ENCODE measurements at regions not wholly inside any gene's neighbourhood (a gene's known extent, or its start where the extent isn't known, plus 50 kb on each side); places are given as distances from the start of the nearest gene placed in this dataset.

- no peak for DNase-seq (ENCODE audit: extremely low spot score, insufficient read length, low read depth)
- FAIRE-seq: no peak
These were observed 51.9 kb upstream of the USP47 start for GRCh38 chr11:11789735-11790369.

- no peak for FAIRE-seq
- DNase-seq (ENCODE audit: extremely low spot score, insufficient read length, low read depth): no peak
These were observed 53.6 kb upstream of the USP47 start for GRCh38 chr11:11788063-11788710.

GRCh38 chr11:11787305-11788062 lies 54.3 kb upstream of the USP47 start:
- peak; percentile 84 for FAIRE-seq
- DNase-seq (ENCODE audit: extremely low spot score, insufficient read length, low read depth): peak; percentile 14

DNA sequence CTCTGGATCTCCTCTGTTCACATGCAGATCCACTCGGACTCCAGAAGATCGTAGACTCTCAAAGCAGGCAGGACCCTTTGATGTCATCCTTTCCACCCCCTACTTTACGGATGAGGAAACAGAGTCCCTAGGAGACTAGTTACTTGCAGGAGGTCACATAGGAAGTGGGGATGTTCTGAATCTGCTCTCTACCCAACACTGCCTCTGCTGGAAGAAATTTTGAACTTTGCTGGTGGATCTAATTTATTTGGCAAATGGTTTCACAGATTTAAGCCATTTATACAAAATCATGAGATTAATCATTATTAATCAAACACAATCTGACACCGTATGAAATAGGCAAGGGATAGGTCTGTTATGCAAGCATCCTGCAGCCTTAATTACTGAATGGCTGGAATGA lies 55.0 kb upstream of the USP47 start:
- no peak for FAIRE-seq
- DNase-seq (ENCODE audit: extremely low spot score, insufficient read length, low read depth): no peak

GRCh38 chr11:11786234-11786633 lies 55.5 kb upstream of the USP47 start:
- DNase-seq (ENCODE audit: extremely low spot score, insufficient read length, low read depth) (no peak), FAIRE-seq (no peak)

- no peak for FAIRE-seq
- DNase-seq (ENCODE audit: extremely low spot score, insufficient read length, low read depth): no peak
These were observed 59.2 kb upstream of the USP47 start for GRCh38 chr11:11782532-11783110.

DNA sequence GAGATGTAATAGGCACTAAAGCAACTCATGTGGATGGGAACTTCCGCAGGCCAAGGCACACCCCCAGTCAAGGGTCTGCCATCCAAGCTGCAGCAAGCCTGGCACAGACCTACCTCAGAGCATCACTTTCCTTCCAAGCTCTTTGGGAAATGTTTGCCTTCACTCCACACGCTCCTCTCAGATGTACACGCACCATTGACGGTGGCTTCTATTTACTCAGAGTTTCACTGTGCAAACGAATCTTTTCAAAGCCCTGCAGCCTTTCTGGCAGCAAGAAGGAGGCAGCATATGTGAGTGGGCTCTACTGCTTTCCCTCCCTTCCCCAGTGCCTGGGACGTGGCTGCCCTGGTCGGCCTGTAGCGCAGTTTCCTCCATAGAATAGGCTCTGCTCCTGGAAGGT lies 60.9 kb upstream of the USP47 start:
- DNase-seq (ENCODE audit: extremely low spot score, insufficient read length, low read depth) (no peak), FAIRE-seq (no peak)

DNA sequence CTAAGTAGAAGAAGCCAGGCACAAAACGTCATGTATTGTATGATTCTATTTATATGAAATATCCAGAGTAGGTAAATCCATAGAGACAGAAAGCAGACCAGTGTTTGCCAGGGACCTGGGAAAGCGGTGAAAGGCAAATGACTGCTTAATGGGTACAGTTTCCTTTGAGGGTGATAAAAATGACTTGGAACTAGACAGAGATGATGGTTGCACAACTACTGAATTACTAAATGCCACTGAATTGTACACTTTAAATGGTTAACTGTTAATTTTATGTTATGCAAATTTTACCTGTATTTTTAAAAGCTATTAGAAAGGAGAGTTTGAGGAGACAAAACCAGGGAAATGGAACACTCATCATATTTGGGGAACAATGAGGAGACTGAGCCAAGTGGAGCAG lies 61.8 kb upstream of the USP47 start:
- no peak for DNase-seq (ENCODE audit: extremely low spot score, insufficient read length, low read depth)
- no peak for FAIRE-seq

GRCh38 chr11:11777897-11778296 lies 63.9 kb upstream of the USP47 start:
- FAIRE-seq: no peak
- no peak for DNase-seq (ENCODE audit: extremely low spot score, insufficient read length, low read depth)

GRCh38 chr11:11776714-11777113 lies 65.1 kb upstream of the USP47 start:
- FAIRE-seq (no peak), DNase-seq (ENCODE audit: extremely low spot score, insufficient read length, low read depth) (no peak)

- no peak for FAIRE-seq
These were observed 66.8 kb upstream of the USP47 start for GRCh38 chr11:11774928-11775327.

GRCh38 chr11:11772865-11773515 lies 68.8 kb upstream of the USP47 start:
- no peak for DNase-seq (ENCODE audit: extremely low spot score, insufficient read length, low read depth)
- no peak for FAIRE-seq

More at GRCh38 chr11:11774928-11775327, 66.8 kb upstream of the USP47 start:
- no peak for DNase-seq (ENCODE audit: extremely low spot score, insufficient read length, low read depth)

- no peak for FAIRE-seq
- no peak for DNase-seq (ENCODE audit: extremely low spot score, insufficient read length, low read depth)
These were observed 70.8 kb upstream of the USP47 start for GRCh38 chr11:11770921-11771486.

DNA sequence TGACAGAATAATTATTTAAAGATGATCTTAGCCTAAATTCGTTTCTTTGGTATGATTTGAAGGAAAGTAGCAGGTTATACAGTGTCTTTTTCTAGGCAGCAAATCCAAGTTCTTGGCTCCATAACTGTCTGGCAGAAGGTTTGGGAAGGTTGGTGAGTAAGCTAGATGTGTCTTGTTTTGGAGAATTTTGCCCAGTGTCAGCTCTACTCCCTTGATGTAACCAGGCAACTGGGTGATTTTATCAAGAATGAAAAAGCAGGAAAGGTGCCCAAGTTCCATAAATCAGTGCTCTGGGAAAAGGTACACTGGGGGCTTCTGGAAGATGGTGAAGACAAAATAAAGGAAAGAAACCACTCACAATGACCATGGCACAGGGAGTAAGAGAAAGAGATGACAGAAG lies 71.5 kb upstream of the USP47 start:
- DNase-seq (ENCODE audit: extremely low spot score, insufficient read length, low read depth) (no peak), FAIRE-seq (no peak)

GRCh38 chr11:11769782-11770181 lies 72.0 kb upstream of the USP47 start:
- no peak for DNase-seq (ENCODE audit: extremely low spot score, insufficient read length, low read depth)
- no peak for FAIRE-seq

DNA sequence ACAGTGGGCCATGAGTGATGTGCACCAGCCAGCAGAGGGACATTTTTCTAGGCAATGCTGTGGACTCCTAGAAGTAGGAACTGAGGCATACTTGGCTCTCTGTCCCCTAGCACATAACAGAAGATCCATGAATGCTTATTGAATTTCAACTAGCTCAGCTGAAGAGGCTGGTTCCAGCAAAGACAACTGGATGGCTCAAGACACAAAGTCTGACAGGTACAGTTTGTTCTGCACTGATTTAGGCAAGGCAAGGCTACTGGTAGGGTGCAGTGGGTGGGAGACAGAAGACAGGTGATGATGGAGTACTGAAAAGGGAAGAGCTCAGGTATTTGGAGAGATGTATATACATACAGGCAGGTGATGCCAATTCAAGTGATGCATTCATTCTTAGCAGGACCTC lies 72.4 kb upstream of the USP47 start:
- DNase-seq (ENCODE audit: extremely low spot score, insufficient read length, low read depth) (no peak), FAIRE-seq (no peak)

DNA sequence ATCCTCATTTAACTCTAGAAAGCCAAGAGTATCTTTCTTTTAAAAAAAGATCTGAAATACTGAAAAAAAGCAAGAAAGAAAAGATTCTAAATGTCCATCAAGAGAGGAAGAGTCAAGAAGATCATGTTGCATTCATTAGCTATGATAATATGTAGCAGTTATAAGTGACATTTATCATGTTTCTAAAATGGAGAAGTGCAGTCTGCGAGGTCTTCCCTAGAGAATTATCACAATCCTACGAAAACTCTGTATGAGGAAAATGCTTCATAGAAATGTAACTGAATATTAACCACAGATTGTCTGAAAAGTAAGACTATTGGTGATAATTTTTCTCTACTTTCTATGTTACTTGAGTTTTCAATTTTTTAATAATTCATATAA lies 77.4 kb upstream of the USP47 start:
- DNase-seq (ENCODE audit: extremely low spot score, insufficient read length, low read depth): no peak
- no peak for FAIRE-seq

DNA sequence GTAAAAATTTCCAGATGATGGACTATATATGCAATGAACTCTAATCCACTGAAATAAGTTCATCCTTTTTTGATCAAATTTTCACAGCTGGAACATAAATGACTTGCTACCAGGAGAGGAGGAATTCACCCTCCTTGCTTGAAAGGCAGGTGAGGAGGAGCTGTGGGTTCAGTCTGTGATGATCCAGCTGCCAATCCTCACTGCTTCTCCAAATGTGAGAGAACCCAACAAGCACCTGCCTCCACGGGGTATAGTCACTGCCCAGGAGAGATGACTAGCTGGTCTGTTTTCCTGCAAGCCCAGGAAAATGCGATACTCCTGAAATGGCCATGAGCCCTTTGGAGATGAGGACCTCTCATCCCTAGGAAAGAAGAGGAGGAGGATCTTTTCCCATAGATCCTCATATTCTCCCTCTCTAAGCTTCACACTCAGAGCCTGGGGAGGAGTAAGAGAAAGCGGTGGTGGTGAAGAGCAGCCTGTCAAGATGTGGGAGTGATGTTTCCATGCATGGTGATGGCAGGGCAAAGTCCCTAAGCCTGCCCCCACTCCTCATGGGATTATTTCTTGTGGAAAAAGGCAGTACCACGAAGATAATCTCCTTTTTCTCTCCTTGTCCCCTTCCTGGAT lies 77.9 kb upstream of the USP47 start:
- no peak for FAIRE-seq
- DNase-seq (ENCODE audit: extremely low spot score, insufficient read length, low read depth): no peak

GRCh38 chr11:11760838-11761237 lies 80.9 kb upstream of the USP47 start:
- no peak for FAIRE-seq

More at GRCh38 chr11:11760838-11761237, 80.9 kb upstream of the USP47 start:
- DNase-seq (ENCODE audit: extremely low spot score, insufficient read length, low read depth): no peak
